IPS DF 4.7 (cell line): ENCODE measurements at regions not wholly inside any gene's neighbourhood (a gene's known extent, or its start where the extent isn't known, plus 50 kb on each side); places are given as distances from the start of the nearest gene placed in this dataset.
"Not testable (repeated sequence)": the region's sequence is repeated elsewhere in the genome, so short reads cannot be mapped to it uniquely, and the experiment has no call there.

Source experiments
- DNase-seq: peaks from one replicate; pipeline ENCODE4 v3.0.0-alpha.2; 2013; ENCODE audit warnings: low spot score; ENCODE audit errors: extremely low read depth

GRCh38 chr7:52592698-52593097, 442.7 kb upstream of the POM121L12 start:
- no peak for DNase-seq

- DNase-seq, result no peak
These were observed 448.7 kb upstream of the POM121L12 start for GRCh38 chr7:52586704-52587103.

DNA sequence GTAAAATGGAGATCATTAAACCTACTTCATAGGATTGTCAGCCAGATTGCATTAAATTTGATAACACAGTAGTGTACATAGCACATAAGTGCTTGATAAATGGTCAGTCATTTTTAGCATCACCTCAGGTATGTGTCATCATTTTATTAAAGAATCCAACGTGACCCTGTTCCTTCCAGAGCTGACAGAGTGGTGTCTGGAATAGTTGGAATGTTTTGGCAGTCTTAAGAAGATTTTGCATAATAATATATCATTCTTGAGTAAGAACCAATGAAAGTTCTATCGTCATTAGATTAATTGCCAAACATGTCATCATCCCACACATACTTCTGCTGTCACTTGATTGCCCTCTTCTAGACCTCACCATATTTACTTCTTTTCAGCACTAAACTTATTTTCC, 451.4 kb upstream of the POM121L12 start:
- no peak for DNase-seq

DNA sequence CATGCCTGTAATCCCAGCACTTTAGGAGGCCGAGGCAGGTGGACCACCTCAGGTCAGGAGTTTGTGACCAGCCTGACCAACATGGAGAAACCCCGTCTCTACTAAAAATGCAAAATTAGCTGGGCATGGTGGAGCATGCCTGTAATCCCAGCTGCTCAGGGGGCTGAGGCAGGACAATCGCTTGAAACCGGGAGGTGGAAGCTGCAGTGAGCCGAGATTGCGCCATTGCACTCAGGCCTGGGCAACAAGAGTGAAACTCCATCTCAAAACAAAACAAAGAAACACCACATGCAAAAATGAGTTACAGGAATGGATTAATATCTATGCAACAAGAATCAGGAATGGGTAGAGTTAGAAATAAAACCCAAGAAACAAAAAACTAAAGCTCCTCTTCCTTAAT, 462.3 kb upstream of the POM121L12 start:
- not testable (repeated sequence) for DNase-seq

GRCh38 chr7:52571026-52571425, 464.4 kb upstream of the POM121L12 start:
- DNase-seq, result no peak

- no peak for DNase-seq
These were observed 466.3 kb upstream of the POM121L12 start for GRCh38 chr7:52569151-52569550.

DNA sequence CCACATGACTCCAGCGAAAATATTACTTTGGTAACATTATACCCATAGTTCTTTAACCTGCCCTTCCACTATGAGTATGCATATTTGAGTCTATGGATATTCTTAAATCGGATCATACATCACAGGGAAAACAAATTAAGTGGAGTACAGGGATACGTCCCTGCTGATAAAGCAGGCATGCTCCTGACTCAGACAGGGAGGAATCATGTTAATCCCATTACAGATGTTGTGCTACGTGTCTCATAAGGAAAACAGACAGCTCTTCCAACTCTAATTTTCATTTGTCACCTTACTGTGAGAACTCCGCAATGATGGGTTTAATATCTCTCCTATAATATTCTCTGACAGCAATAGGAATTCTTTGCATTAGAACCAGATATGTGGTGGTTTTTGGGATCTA, 469.5 kb upstream of the POM121L12 start:
- DNase-seq, result no peak

DNA sequence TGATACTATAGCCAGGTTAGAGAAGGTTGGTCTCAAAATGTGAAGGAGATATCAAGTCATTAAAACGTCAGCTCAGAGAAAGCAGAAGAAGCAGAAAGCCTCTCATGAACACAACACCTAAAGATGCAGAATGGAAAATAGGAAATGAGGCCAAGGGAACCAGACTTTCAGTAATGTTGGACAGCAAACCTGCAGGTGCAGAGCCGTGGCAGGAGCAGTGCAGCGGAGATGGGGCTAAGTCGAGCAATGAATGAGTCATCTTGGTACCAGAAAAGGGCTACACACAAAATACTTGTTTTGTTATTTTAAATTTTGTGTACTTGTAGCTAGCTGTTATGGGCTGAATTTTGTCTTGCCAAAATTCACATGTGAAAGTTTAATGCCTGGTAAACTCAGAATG, 479.6 kb upstream of the POM121L12 start:
- DNase-seq, result no peak

DNA sequence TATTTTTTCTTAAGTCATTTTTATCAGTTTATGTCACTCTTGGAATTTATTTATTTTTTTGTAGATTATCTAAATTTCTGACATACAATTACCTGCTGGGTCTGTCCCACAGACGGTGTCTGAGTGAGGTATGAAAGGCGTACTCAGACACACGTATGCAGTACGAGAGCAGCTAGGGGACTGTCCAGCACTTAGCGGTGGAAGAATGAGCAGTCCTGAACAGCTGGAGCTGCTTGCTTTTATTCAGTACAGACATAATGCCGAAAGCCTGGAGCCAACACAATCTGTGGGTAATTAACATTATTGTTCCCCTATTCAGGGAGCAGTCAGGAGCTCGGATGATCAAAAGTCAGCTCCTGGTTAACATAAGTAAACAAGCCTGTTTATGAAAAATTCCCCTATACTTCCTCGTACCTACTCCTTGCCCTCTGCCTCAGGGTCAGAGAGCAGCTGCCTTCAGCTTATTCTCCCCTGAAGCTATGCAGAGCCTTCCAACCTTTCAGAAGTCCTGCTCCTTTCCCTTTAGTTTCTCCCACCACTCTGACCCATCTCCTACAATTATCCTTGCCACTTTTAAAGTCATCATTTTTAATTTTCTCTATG, 488.0 kb upstream of the POM121L12 start:
- DNase-seq, result no peak

GRCh38 chr7:52541198-52541765, 494.2 kb upstream of the POM121L12 start:
- DNase-seq, result not testable (repeated sequence)

DNA sequence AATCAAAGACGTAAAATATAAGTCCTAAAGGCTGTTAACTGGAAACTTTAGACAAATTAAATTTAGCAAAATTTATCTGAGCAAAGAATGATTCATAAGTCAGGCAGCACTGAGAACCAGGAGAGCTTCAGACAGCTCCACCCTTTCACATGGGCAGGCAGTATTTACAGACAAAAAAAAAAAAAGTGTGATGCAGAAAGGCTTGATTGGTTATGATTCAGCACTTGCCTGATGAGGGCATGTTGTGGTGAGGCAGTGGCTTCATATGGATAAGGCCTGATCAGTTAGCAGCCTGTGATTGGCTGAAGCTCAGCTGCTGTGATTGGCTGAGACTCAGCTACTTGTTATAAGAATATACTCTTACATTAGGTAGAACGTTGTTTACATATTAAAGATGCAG, 495.4 kb upstream of the POM121L12 start:
- no peak for DNase-seq

DNA sequence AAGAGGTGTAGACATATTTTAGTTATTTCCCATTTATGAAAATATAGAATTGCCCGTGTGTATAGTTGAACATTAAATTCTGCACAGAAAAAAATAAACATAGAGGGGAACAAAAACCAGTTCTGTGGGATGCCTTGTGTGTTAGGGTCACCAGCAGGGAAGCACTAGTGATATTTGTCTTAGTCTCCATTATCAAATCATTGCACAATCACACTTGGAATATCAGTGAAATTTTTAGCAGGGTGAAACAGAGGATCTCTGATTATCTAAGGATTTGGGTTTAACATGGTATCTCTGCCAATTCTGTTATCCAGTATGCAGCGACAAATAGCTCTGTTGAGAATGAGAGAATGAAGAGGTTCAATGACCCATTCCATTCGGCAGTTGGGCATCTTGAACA, 496.0 kb upstream of the POM121L12 start:
- DNase-seq, result no peak

GRCh38 chr7:52537051-52537450, 498.4 kb upstream of the POM121L12 start:
- DNase-seq, result no peak

- no peak for DNase-seq
These were observed 509.6 kb upstream of the POM121L12 start for GRCh38 chr7:52525772-52526341.

DNA sequence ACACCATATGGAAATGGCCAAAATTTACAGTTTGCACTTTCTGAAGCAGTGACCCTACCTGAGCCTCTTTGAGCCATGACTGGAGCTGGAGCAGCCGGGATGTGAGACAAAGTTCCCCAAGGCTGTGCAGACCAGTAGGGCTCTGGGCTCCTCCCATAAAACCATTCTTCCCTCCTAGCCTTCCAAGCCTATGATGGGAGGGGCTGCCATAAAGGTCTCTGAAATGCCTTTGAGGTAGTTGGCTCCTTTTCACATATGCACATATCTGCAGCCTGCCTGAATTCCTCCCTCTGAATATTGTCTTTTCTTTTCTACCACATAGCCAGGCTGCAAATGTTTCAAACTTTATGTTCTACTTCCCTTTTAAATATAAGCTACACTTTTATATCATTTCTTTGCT, 516.6 kb upstream of the POM121L12 start:
- DNase-seq, result no peak

DNA sequence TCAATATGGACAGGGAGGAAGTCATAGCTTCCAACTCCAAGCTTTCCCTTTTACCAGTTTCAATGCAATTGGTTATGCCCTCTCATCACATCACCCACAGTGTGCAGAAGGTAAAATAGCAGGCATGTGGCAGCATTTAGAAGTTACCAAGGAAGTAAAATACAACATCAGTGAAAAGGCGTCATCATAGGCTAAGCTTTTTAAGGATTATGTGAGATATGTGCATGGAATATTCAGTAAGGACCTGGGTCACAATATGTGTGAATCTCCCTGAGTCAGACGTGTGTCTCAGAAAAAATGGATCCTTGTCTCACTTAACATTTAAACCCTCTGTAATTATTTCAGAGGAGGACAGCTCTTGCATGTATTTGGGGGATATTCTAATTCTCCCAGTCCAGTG, 522.8 kb upstream of the POM121L12 start:
- no peak for DNase-seq

DNA sequence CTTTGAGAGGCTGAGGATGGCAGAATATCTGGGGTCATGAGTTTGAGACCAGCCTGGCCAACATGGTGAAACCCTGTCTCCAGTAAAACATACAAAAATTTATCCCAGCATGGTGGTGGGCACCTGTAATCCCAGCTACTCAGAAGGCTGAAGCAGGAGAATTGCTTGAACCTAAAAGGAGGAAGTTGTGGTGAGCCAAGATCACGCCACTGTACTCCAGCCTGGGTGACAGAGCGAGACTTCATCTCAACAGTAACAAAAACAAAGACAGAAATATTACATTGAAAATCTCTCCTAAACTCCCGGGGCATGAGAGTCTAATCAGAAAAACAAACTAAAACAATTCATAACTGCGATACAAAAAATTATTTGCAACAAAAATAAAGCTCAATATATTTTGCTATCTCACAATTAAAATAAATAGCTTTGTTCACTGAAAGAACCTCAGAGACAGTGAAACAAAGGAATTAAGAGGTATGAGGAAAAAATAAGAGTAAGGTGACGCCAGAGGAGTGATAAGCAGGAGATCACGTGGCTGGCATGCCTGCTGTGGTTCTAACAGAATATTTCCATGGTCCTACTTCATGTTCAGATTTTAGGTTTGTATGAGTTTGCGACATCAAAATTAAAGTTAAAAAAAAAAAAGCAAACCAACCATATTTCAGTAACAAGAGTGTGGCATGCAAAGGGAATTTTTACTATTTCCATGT, 527.7 kb upstream of the POM121L12 start:
- no peak for DNase-seq

- no peak for DNase-seq
These were observed 529.1 kb upstream of the POM121L12 start for GRCh38 chr7:52506325-52506724.

- no peak for DNase-seq
These were observed 530.9 kb upstream of the POM121L12 start for GRCh38 chr7:52504561-52504960.

DNA sequence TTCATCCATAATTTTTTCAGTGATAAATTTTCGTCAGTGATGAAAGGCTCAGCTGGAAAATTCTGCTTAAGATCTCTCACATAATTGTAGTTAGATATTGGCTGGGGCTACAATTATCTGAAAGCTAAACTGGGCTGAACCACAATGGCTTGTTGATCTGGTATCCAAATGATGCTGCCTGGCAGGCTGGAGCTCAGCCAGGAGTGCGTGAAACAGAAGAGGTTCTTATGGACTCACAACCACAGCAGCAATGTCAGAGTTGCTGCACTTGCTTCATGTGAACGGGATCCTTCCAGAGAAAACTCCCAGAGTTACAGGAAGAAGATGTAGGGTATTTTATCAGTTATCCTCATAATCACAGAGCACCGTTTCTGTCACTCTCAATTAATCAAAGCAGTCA, 533.2 kb upstream of the POM121L12 start:
- no peak for DNase-seq

- no peak for DNase-seq
These were observed 533.7 kb upstream of the POM121L12 start for GRCh38 chr7:52501696-52502095.

DNA sequence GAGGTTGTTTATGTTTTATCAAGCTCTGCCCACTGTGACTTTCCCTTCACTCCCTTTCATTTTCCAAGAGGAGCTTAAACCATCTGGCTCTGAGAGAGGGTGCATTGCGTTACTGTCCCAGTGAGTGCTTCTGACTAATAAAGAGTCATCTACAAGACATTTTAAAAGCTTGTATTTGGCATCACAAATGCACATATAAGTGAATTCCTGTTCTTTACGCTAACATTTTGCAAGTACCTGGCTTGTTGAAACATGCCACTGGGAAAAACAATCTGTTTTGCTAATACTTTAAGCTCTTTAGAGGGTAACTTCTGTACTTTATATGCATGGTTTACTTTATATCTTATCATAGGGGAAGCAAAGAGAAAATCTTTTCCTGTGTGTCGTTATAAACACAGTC, 534.6 kb upstream of the POM121L12 start:
- DNase-seq, result no peak

- DNase-seq, result no peak
These were observed 537.1 kb upstream of the POM121L12 start for GRCh38 chr7:52498366-52498765.
